ENCODE measurements at regions not wholly inside any gene's neighbourhood (a gene's known extent, or its start where the extent isn't known, plus 50 kb on each side); places are given as distances from the start of the nearest gene placed in this dataset.

DNA sequence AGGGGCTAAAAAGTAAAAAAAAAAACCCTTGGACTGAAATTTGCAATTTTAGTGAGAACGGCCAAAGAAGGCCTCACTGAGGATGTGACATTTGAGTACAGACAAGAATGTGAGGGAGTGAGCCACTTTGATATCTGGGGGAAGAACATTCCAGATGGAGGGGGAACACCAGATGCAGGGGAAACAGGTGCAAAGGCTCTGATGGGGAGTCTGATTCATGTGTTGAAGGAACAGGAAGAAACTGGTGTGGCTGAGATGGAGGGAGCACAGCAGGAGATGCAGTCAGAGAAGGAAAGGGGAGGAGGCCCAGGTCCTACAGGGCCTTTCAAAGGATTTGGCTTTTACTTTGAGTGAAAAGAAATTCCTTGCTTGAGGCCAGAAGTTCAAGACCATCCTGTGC lies 615.7 kb upstream of the NRP1 start:
- H3K27me3 ChIP-seq (ENCODE audit: insufficient read depth, low read length, poor library complexity), result no peaks in the 10 kb centered on the region
- no peaks in the 10 kb centered on the region for H3K79me2 ChIP-seq (ENCODE audit: insufficient read depth, low read length)
- DNase-seq (no peak), ATAC-seq (ENCODE audit: insufficient read depth, low read depth) (no peak)
- no peaks in the 10 kb centered on the region for H3K36me3 ChIP-seq (ENCODE audit: insufficient read depth, low read length)
- no peaks in the 10 kb centered on the region for H4K20me1 ChIP-seq (ENCODE audit: insufficient read depth, low read length)
- H3K9me3 ChIP-seq (ENCODE audit: insufficient read depth, low read length, severe bottlenecking), result no peaks in the 10 kb centered on the region
- TF ChIP-seq, protein P1, sequence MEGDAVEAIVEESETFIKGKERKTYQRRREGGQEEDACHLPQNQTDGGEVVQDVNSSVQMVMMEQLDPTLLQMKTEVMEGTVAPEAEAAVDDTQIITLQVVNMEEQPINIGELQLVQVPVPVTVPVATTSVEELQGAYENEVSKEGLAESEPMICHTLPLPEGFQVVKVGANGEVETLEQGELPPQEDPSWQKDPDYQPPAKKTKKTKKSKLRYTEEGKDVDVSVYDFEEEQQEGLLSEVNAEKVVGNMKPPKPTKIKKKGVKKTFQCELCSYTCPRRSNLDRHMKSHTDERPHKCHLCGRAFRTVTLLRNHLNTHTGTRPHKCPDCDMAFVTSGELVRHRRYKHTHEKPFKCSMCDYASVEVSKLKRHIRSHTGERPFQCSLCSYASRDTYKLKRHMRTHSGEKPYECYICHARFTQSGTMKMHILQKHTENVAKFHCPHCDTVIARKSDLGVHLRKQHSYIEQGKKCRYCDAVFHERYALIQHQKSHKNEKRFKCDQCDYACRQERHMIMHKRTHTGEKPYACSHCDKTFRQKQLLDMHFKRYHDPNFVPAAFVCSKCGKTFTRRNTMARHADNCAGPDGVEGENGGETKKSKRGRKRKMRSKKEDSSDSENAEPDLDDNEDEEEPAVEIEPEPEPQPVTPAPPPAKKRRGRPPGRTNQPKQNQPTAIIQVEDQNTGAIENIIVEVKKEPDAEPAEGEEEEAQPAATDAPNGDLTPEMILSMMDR (IDR thresholded peaks at IDR 0.05; ENCODE audit: borderline replicate concordance, extremely low read depth, low read length, poor library complexity, severe bottlenecking), result no peak
- TF ChIP-seq EZH2 (IDR thresholded peaks at IDR 0.05; ENCODE audit: borderline replicate concordance, low read depth, low read length, severe bottlenecking), result no peak
- no peak overlapping the region for H3K27ac ChIP-seq (ENCODE audit: low read length)
- no peak overlapping the region for H3K4me2 ChIP-seq (ENCODE audit: insufficient read depth, low read length)
- H3K9ac ChIP-seq (ENCODE audit: low read depth, low read length), result no peak overlapping the region
- H2AFZ ChIP-seq (ENCODE audit: low read depth, low read length), result no peak overlapping the region
- H3K4me1 ChIP-seq (ENCODE audit: insufficient read depth, low read length), result no peaks in the 10 kb centered on the region
- H3K4me3 ChIP-seq (ENCODE audit: low read depth in 1 of 2, low read length in 2 of 2), result no peak overlapping the region

DNA sequence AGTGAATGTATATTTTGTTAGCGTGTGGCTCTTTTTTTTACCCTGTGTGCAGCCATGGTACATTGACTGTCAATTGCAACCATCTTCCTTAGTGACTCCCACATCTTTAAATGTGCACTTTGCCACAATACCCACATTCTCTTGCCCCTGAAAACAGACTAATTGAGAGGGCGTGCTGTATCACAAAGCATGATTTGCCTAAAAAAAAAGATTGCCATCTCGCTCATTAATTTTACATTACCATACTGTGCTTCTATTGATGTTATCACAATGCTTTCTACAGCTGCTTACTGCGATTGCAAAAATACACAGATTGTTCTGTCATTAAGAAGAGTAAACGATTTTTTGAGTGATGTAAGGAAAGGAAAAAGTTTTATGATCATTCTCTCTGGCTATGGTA lies 613.1 kb upstream of the NRP1 start:
- Histone ChIP-seq H3K9me3 (ENCODE audit: insufficient read depth, low read length, severe bottlenecking) (no peaks in the 10 kb centered on the region), H2AFZ (ENCODE audit: low read depth, low read length) (no peak overlapping the region), H3K27me3 (ENCODE audit: insufficient read depth, low read length, poor library complexity) (no peaks in the 10 kb centered on the region), H4K20me1 (ENCODE audit: insufficient read depth, low read length) (no peaks in the 10 kb centered on the region), H3K79me2 (ENCODE audit: insufficient read depth, low read length) (no peaks in the 10 kb centered on the region), H3K9ac (ENCODE audit: low read depth, low read length) (no peak overlapping the region), H3K4me2 (ENCODE audit: insufficient read depth, low read length) (no peak overlapping the region), H3K27ac (ENCODE audit: low read length) (no peak overlapping the region), H3K4me1 (ENCODE audit: insufficient read depth, low read length) (no peaks in the 10 kb centered on the region), H3K4me3 (ENCODE audit: low read depth in 1 of 2, low read length in 2 of 2) (no peak overlapping the region), H3K36me3 (ENCODE audit: insufficient read depth, low read length) (no peaks in the 10 kb centered on the region)
- TF ChIP-seq, protein P1 (IDR thresholded peaks at IDR 0.05; ENCODE audit: borderline replicate concordance, extremely low read depth, low read length, poor library complexity, severe bottlenecking), result no peak
- no peak for TF ChIP-seq EZH2 (IDR thresholded peaks at IDR 0.05; ENCODE audit: borderline replicate concordance, low read depth, low read length, severe bottlenecking)
- DNase-seq (no peak), ATAC-seq (ENCODE audit: insufficient read depth, low read depth) (no peak)

DNA sequence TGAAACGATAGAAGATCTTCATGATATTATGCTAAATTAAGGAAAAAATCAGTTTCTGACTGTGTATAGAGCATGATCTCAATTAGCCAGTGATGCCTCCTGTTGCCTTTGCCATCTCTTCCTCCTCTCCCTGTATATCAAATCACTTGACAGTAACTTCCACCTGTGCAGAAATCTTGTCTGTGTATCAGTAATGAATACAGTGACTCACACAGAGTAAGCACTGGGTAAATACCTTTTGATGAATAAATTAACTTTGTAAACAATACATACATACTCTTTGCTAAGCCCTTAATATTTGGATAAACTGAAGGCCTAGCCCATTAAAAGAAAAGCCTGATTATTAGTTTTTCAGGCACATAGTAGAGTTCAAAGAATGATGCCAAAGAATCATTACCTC lies 610.6 kb upstream of the NRP1 start:
- DNase-seq (no peak), ATAC-seq (ENCODE audit: insufficient read depth, low read depth) (no peak)
- TF ChIP-seq, protein P1 (IDR thresholded peaks at IDR 0.05; ENCODE audit: borderline replicate concordance, extremely low read depth, low read length, poor library complexity, severe bottlenecking), result no peak
- no peak for TF ChIP-seq EZH2 (IDR thresholded peaks at IDR 0.05; ENCODE audit: borderline replicate concordance, low read depth, low read length, severe bottlenecking)
- no peak overlapping the region for H3K27ac ChIP-seq (ENCODE audit: low read length)
- no peaks in the 10 kb centered on the region for H3K4me1 ChIP-seq (ENCODE audit: insufficient read depth, low read length)
- H2AFZ ChIP-seq (ENCODE audit: low read depth, low read length), result no peak overlapping the region
- H3K79me2 ChIP-seq (ENCODE audit: insufficient read depth, low read length), result no peaks in the 10 kb centered on the region
- no peaks in the 10 kb centered on the region for H4K20me1 ChIP-seq (ENCODE audit: insufficient read depth, low read length)
- H3K4me2 ChIP-seq (ENCODE audit: insufficient read depth, low read length), result no peak overlapping the region
- no peaks in the 10 kb centered on the region for H3K9me3 ChIP-seq (ENCODE audit: insufficient read depth, low read length, severe bottlenecking)
- peaks cover 3% of the 10 kb centered on the region for H3K27me3 ChIP-seq (ENCODE audit: insufficient read depth, low read length, poor library complexity)
- no peak overlapping the region for H3K9ac ChIP-seq (ENCODE audit: low read depth, low read length)
- H3K4me3 ChIP-seq (ENCODE audit: low read depth in 1 of 2, low read length in 2 of 2), result no peak overlapping the region
- no peaks in the 10 kb centered on the region for H3K36me3 ChIP-seq (ENCODE audit: insufficient read depth, low read length)

DNA sequence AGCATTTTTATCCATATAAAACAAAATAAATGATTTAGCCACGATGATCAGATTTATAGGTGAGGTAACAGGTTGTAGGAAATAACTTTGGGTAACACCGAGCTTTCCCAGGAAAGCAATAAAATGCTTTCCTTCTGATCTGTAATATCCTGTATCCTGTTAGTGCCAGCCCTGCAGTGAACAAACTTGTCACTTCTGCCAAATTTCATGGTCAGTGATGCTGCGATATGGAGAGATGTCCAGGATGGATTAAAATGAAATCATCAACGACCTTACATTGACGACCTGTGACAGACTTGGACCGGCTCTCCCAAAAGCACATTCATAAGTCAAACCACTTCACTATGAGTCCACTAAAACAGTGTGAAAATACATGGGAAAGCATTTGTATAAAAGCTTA lies 608.0 kb upstream of the NRP1 start:
- no peaks in the 10 kb centered on the region for H3K79me2 ChIP-seq (ENCODE audit: insufficient read depth, low read length)
- H3K27me3 ChIP-seq (ENCODE audit: insufficient read depth, low read length, poor library complexity), result peaks cover 3% of the 10 kb centered on the region
- no peak overlapping the region for H3K4me2 ChIP-seq (ENCODE audit: insufficient read depth, low read length)
- DNase-seq, result no peak
- no peak overlapping the region for H3K4me3 ChIP-seq (ENCODE audit: low read depth in 1 of 2, low read length in 2 of 2)
- TF ChIP-seq, protein P1 (IDR thresholded peaks at IDR 0.05; ENCODE audit: borderline replicate concordance, extremely low read depth, low read length, poor library complexity, severe bottlenecking), result no peak
- no peak for TF ChIP-seq EZH2 (IDR thresholded peaks at IDR 0.05; ENCODE audit: borderline replicate concordance, low read depth, low read length, severe bottlenecking)
- H3K9ac ChIP-seq (ENCODE audit: low read depth, low read length), result no peak overlapping the region
- no peak overlapping the region for H2AFZ ChIP-seq (ENCODE audit: low read depth, low read length)
- ATAC-seq (ENCODE audit: insufficient read depth, low read depth), result no peak
- H3K36me3 ChIP-seq (ENCODE audit: insufficient read depth, low read length), result no peaks in the 10 kb centered on the region
- no peak overlapping the region for H3K27ac ChIP-seq (ENCODE audit: low read length)
- H3K4me1 ChIP-seq (ENCODE audit: insufficient read depth, low read length), result no peaks in the 10 kb centered on the region
- no peaks in the 10 kb centered on the region for H4K20me1 ChIP-seq (ENCODE audit: insufficient read depth, low read length)
- no peaks in the 10 kb centered on the region for H3K9me3 ChIP-seq (ENCODE audit: insufficient read depth, low read length, severe bottlenecking)
